HEK293 (cell line): ENCODE measurements at regions not wholly inside any gene's neighbourhood (a gene's known extent, or its start where the extent isn't known, plus 50 kb on each side); places are given as distances from the start of the nearest gene placed in this dataset.

ENCODE experiments used
- CTCF ChIP-seq: fragments of 450-650 bp; formaldehyde crosslinking; IDR thresholded peaks from 2 replicates; pipeline ENCODE4 v1.5.1; 2016; ENCODE audit warnings: missing biosample characterization, missing genetic modification characterization
- HOXD13 ChIP-seq: sonication (generic); formaldehyde crosslinking; IDR thresholded peaks from 2 replicates; pipeline ENCODE4 v1.8.0; 2022; ENCODE audit warnings: missing genetic modification reagents, borderline replicate concordance
- REPIN1 ChIP-seq: fragments of 450-650 bp; formaldehyde crosslinking; IDR thresholded peaks from 2 replicates; pipeline ENCODE4 v1.5.1; 2017; ENCODE audit warnings: missing biosample characterization, missing genetic modification characterization, low read depth
- REST ChIP-seq: fragments of 450-650 bp; formaldehyde crosslinking; IDR thresholded peaks from 2 replicates; pipeline ENCODE4 v1.5.1; 2016; ENCODE audit warnings: missing biosample characterization, missing genetic modification characterization
- YY1 ChIP-seq: fragments of 450-650 bp; formaldehyde crosslinking; IDR thresholded peaks from 2 replicates; pipeline ENCODE4 v1.5.1; 2018; ENCODE audit warnings: missing biosample characterization, missing genetic modification characterization
- ZBTB44 ChIP-seq: fragments of 450-650 bp; IDR thresholded peaks from 2 replicates; pipeline ENCODE4 v1.5.1; 2018; ENCODE audit warnings: missing biosample characterization, mild to moderate bottlenecking, missing genetic modification characterization
- ZNF202 ChIP-seq: fragments of 450-650 bp; formaldehyde crosslinking; IDR thresholded peaks from 2 replicates; pipeline ENCODE4 v1.5.1; 2016; ENCODE audit warnings: missing biosample characterization, missing genetic modification characterization, borderline replicate concordance
- ZNF274 ChIP-seq, 2 experiments: fragments of 200-500 bp in 1 of 2; fragments of 450-650 bp in 1 of 2; sonication (Bioruptor generic) in 1 of 2; formaldehyde crosslinking in 1 of 2; IDR thresholded peaks; 2 replicates each; pipeline versions ENCODE4 v1.5.1 to v1.6.1; 2014 to 2016; ENCODE audit warnings: borderline replicate concordance in 1 of 2, inconsistent platforms in 1 of 2, low read length in 1 of 2, missing biosample characterization in 1 of 2, missing genetic modification characterization in 1 of 2
- ZNF555 ChIP-seq: fragments of 450-650 bp; formaldehyde crosslinking; conservative IDR thresholded peaks from 2 replicates; pipeline ENCODE4 v1.5.1; 2017; ENCODE audit warnings: missing biosample characterization, mild to moderate bottlenecking, missing genetic modification characterization, inconsistent platforms
- ZNF660 ChIP-seq: fragments of 450-650 bp; IDR thresholded peaks from 2 replicates; pipeline ENCODE4 v1.5.1; 2018; ENCODE audit warnings: missing biosample characterization, mild to moderate bottlenecking, missing genetic modification characterization

GRCh38 chr6:125659887-125660286 lies 89.5 kb upstream of the HEY2 start:
- TF ChIP-seq ZNF660 (tag by site-specific recombination), result no peak
- TF ChIP-seq ZNF202 (tag by site-specific recombination), result no peak
- TF ChIP-seq CTCF, result no peak
- no peak for TF ChIP-seq REPIN1 (tag by site-specific recombination)
- no peak for TF ChIP-seq HOXD13 (CRISPR knock-in tag)
- TF ChIP-seq ZBTB44 (tag by site-specific recombination), result no peak
- no peak for TF ChIP-seq ZNF555
- no peak for TF ChIP-seq REST
- TF ChIP-seq ZNF274 (IDR thresholded peaks at IDR 0.05; ENCODE audit: low read length), result no peak
- no peak for TF ChIP-seq ZNF274 (tag by site-specific recombination; IDR thresholded peaks at IDR 0.05; ENCODE audit: borderline replicate concordance)
- no peak for TF ChIP-seq YY1 (tag by site-specific recombination)
